Neural cell (in vitro differentiated cells): ENCODE measurements at regions not wholly inside any gene's neighbourhood (a gene's known extent, or its start where the extent isn't known, plus 50 kb on each side); places are given as distances from the start of the nearest gene placed in this dataset.

Experiments used
- H2AFZ ChIP-seq: fragments of 200-600, 300-800 bp; sonication (generic), shearing (Covaris generic); 2 replicates; pipeline ENCODE4 v1.6.0; 2014; ENCODE audit warnings: low read depth, mild to moderate bottlenecking, antibody characterized with exemption, low read length, moderate library complexity
- H3F3A ChIP-seq: fragments of 200-600 bp; shearing (Covaris generic); 2 replicates; pipeline ENCODE4 v1.6.1; 2016; ENCODE audit warnings: mild to moderate bottlenecking, moderate library complexity, mixed read lengths, antibody characterized with exemption, low read length; ENCODE audit not compliant: insufficient read depth, poor library complexity, severe bottlenecking
- H3K27ac ChIP-seq: fragments of 200-600, 300-800 bp; sonication (generic), shearing (Covaris generic); 2 replicates; pipeline ENCODE4 v1.5.1; 2014; ENCODE audit warnings: mild to moderate bottlenecking, low read length, moderate library complexity
- H3K27me3 ChIP-seq: fragments of 300-800, 200-600 bp; sonication (generic), shearing (Covaris generic); 2 replicates; pipeline ENCODE4 v1.6.0; 2014; ENCODE audit warnings: mild to moderate bottlenecking, low read depth, low read length, moderate library complexity; ENCODE audit not compliant: insufficient read depth
- H3K36me3 ChIP-seq: fragments of 300-800, 200-600 bp; sonication (generic), shearing (Covaris generic); 2 replicates; pipeline ENCODE4 v1.5.1; 2014; ENCODE audit warnings: mild to moderate bottlenecking, antibody characterized with exemption, low read length, moderate library complexity; ENCODE audit not compliant: insufficient read depth
- H3K4me2 ChIP-seq: fragments of 300-800, 200-600 bp; sonication (generic), shearing (Covaris generic); 2 replicates; pipeline ENCODE4 v1.6.0; 2014; ENCODE audit warnings: mild to moderate bottlenecking, low read length
- H3K4me3 ChIP-seq: fragments of 300-800, 200-600 bp; sonication (generic), shearing (Covaris generic); 2 replicates; pipeline ENCODE4 v1.5.1; 2014; ENCODE audit warnings: mild to moderate bottlenecking, low read length, moderate library complexity
- H3K79me2 ChIP-seq: fragments of 200-600 bp; shearing (Covaris generic); replicated peaks from 2 replicates; pipeline ENCODE4 v1.6.0; 2014; ENCODE audit warnings: mild to moderate bottlenecking, low read length, moderate library complexity; ENCODE audit not compliant: insufficient read depth
- H3K9ac ChIP-seq: fragments of 300-800, 200-600 bp; sonication (generic), shearing (Covaris generic); 2 replicates; pipeline ENCODE4 v1.6.1; 2016; ENCODE audit warnings: mild to moderate bottlenecking, low read length, mixed read lengths
- H3K9me2 ChIP-seq: fragments of 200-600 bp; shearing (Covaris generic); 2 replicates; pipeline ENCODE4 v1.6.1; 2016; ENCODE audit warnings: mild to moderate bottlenecking, low read length, mixed read lengths; ENCODE audit not compliant: insufficient read depth
- H3K9me3 ChIP-seq: fragments of 200-600, 300-800 bp; sonication (generic), shearing (Covaris generic); 2 replicates; pipeline ENCODE4 v1.6.1; 2016; ENCODE audit warnings: mild to moderate bottlenecking, mixed run types, low read length, moderate library complexity, mixed read lengths
- H4K20me1 ChIP-seq: fragments of 200-600 bp; shearing (Covaris generic); 2 replicates; pipeline ENCODE4 v1.6.1; 2016; ENCODE audit warnings: mild to moderate bottlenecking, mixed run types; ENCODE audit not compliant: insufficient read depth
- CTCF ChIP-seq: fragments of 450-650 bp; IDR thresholded peaks from 2 replicates; pipeline ENCODE4 v1.5.1; 2014; ENCODE audit warnings: antibody characterized with exemption, mild to moderate bottlenecking, moderate library complexity; ENCODE audit not compliant: poor library complexity, severe bottlenecking
- EP300 ChIP-seq: fragments of 450-650 bp; conservative IDR thresholded peaks from 2 replicates; pipeline ENCODE4 v1.6.1; 2014; ENCODE audit warnings: antibody characterized with exemption, mild to moderate bottlenecking, moderate library complexity; ENCODE audit not compliant: poor library complexity, severe bottlenecking
- EZH2 ChIP-seq: fragments of 200-600, 300-800 bp; shearing (Covaris generic), sonication (generic); IDR thresholded peaks from 2 replicates; pipeline ENCODE4 v1.6.1; 2014; ENCODE audit warnings: antibody characterized with exemption, low read length, borderline replicate concordance, mild to moderate bottlenecking; ENCODE audit not compliant: insufficient read depth, poor library complexity, severe bottlenecking
- MXI1 ChIP-seq: fragments of 450-650 bp; conservative IDR thresholded peaks from 2 replicates; pipeline ENCODE4 v1.6.1; 2014; ENCODE audit warnings: antibody characterized with exemption, mild to moderate bottlenecking; ENCODE audit not compliant: poor library complexity, severe bottlenecking
- POLR2AphosphoS5 ChIP-seq: IDR thresholded peaks from 2 replicates; pipeline ENCODE4 v1.6.1; 2012
- RAD21 ChIP-seq: fragments of 450-650 bp; conservative IDR thresholded peaks from 2 replicates; pipeline ENCODE4 v1.6.1; 2014; ENCODE audit warnings: antibody characterized with exemption, mild to moderate bottlenecking, moderate library complexity
- SMC3 ChIP-seq: fragments of 450-650 bp; conservative IDR thresholded peaks from 2 replicates; pipeline ENCODE4 v1.6.1; 2014; ENCODE audit warnings: antibody characterized with exemption, mild to moderate bottlenecking, moderate library complexity; ENCODE audit not compliant: poor library complexity
- TAF1 ChIP-seq: IDR thresholded peaks from 2 replicates; pipeline ENCODE4 v1.6.1; 2012; ENCODE audit warnings: low read depth
- TF ChIP-seq, protein P1 (sequence below): IDR thresholded peaks from 2 replicates; pipeline ENCODE4 v1.6.1; 2012; ENCODE audit warnings: borderline replicate concordance

DNA sequence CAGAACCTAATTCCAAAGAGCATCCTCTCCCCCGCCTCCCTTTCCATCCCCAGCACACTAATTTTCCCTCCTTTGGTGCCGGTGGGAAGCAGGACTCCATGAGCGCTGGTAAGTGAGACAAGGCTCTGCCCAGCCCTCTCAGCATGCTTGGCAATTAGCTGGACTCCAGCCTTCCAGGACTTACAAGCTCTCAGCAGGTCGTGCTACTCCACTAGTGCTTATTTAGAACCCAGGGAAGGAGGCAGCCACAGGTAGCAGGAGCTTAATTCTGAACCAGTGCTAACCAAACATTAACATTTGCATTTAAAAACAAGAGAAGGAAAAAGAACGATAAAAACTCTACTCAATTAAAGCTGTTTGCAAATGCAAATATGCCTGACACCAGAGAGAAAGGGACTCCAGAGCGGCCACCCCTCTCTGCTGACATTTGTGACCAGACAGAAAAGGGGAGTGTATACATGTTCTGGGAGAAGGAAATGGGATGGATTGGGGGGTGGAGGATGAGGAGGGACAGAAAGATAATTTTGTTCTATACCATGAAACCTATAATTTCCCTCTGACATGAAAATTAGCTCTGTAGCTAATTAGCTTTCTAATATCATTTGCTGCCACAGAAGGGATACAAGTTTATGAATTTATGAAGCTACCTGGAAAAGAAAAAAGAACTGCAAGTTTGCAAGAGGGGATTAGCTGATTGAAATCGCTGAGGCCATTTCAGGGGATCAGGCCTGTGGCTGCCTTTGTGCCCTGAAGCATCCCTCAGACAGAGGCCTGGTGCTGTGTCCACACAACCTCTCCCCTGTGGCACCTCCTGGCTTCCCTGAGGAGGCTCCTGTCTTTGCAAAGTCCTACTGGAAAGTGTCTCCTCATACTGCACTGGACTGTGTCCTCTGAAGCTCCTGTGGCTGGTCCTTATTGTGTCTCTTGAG lies 266.3 kb downstream of the SEC61B start (continued):
- TF ChIP-seq SMC3 (no peak), POLR2AphosphoS5 (no peak), EP300 (no peak)

GRCh38 chr9:99489060-99489413 lies 267.0 kb downstream of the SEC61B start:
- Histone ChIP-seq H3K9me2 (no peaks in the 10 kb centered on the region), H3K27me3 (no peaks in the 10 kb centered on the region), H3K4me2 (no peak overlapping the region), H3K79me2 (no peaks in the 10 kb centered on the region), H2AFZ (no peak overlapping the region), H3K9me3 (no peaks in the 10 kb centered on the region), H4K20me1 (no peaks in the 10 kb centered on the region), H3K36me3 (no peaks in the 10 kb centered on the region), H3K9ac (no peak overlapping the region), H3F3A (peaks cover 6% of the 10 kb centered on the region), H3K27ac (no peak overlapping the region), H3K4me3 (no peak overlapping the region)
- no peak for TF ChIP-seq POLR2AphosphoS5
- no peak for TF ChIP-seq EP300
- TF ChIP-seq EZH2 = no peak
- no peak for TF ChIP-seq CTCF
- TF ChIP-seq, protein P1, sequence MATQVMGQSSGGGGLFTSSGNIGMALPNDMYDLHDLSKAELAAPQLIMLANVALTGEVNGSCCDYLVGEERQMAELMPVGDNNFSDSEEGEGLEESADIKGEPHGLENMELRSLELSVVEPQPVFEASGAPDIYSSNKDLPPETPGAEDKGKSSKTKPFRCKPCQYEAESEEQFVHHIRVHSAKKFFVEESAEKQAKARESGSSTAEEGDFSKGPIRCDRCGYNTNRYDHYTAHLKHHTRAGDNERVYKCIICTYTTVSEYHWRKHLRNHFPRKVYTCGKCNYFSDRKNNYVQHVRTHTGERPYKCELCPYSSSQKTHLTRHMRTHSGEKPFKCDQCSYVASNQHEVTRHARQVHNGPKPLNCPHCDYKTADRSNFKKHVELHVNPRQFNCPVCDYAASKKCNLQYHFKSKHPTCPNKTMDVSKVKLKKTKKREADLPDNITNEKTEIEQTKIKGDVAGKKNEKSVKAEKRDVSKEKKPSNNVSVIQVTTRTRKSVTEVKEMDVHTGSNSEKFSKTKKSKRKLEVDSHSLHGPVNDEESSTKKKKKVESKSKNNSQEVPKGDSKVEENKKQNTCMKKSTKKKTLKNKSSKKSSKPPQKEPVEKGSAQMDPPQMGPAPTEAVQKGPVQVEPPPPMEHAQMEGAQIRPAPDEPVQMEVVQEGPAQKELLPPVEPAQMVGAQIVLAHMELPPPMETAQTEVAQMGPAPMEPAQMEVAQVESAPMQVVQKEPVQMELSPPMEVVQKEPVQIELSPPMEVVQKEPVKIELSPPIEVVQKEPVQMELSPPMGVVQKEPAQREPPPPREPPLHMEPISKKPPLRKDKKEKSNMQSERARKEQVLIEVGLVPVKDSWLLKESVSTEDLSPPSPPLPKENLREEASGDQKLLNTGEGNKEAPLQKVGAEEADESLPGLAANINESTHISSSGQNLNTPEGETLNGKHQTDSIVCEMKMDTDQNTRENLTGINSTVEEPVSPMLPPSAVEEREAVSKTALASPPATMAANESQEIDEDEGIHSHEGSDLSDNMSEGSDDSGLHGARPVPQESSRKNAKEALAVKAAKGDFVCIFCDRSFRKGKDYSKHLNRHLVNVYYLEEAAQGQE = no peak
- TF ChIP-seq RAD21 = no peak
- no peak for TF ChIP-seq TAF1
- no peak for TF ChIP-seq MXI1
- TF ChIP-seq SMC3 = no peak

DNA sequence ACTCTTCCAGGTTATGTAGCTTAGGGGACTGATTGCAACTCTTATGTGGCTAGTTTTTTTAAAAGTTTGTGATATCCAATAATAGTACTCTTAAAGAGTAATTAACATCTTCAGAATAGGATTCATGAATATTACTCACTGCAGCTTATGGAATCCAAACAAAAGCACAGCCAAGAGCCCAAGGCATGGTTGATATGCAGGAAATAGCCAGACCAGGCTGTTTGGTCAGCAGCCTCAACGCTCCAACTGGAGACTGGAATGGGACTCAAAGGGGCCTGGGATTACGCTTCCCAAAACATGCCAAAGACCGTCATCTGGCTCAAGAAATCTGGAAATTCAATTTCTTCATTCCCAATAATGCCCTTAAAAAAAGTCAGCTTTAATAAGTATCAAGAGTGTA lies 268.6 kb downstream of the SEC61B start:
- TF ChIP-seq CTCF (no peak), MXI1 (no peak), EP300 (no peak), SMC3 (no peak), RAD21 (no peak), EZH2 (no peak)
- TF ChIP-seq, protein P1 = no peak
- H3K9ac ChIP-seq = no peak overlapping the region

More for the DNA sequence above, 268.6 kb downstream of the SEC61B start:
- Histone ChIP-seq H3K79me2 (no peaks in the 10 kb centered on the region), H4K20me1 (no peaks in the 10 kb centered on the region), H3K4me3 (no peak overlapping the region), H3F3A (peaks cover 6% of the 10 kb centered on the region), H3K9me2 (no peaks in the 10 kb centered on the region), H3K27me3 (no peaks in the 10 kb centered on the region), H3K36me3 (no peaks in the 10 kb centered on the region), H3K27ac (no peak overlapping the region), H3K4me2 (no peak overlapping the region), H3K9me3 (no peaks in the 10 kb centered on the region), H2AFZ (no peak overlapping the region)
